ENCODE measurements at regions not wholly inside any gene's neighbourhood (a gene's known extent, or its start where the extent isn't known, plus 50 kb on each side); places are given as distances from the start of the nearest gene placed in this dataset.

- TF ChIP-seq CTCF (IDR thresholded peaks at IDR 0.05; ENCODE audit: insufficient read depth, low read depth, low read length), result no peak
- TF ChIP-seq EZH2 (IDR thresholded peaks at IDR 0.05; ENCODE audit: insufficient read depth, low read length), result no peak
Measured at GRCh38 chr12:90399357-90399756, 555.6 kb downstream of the CCER1 start.
